GM19240 (cell line): ENCODE measurements at regions not wholly inside any gene's neighbourhood (a gene's known extent, or its start where the extent isn't known, plus 50 kb on each side); places are given as distances from the start of the nearest gene placed in this dataset.
"Not testable (repeated sequence)": the region's sequence is repeated elsewhere in the genome, so short reads cannot be mapped to it uniquely, and the experiment has no call there.

Experiments
- DNase-seq: peaks from one replicate; pipeline ENCODE4 v3.0.0; 2011; ENCODE audit warnings: low spot score; ENCODE audit not compliant: insufficient read length

DNA sequence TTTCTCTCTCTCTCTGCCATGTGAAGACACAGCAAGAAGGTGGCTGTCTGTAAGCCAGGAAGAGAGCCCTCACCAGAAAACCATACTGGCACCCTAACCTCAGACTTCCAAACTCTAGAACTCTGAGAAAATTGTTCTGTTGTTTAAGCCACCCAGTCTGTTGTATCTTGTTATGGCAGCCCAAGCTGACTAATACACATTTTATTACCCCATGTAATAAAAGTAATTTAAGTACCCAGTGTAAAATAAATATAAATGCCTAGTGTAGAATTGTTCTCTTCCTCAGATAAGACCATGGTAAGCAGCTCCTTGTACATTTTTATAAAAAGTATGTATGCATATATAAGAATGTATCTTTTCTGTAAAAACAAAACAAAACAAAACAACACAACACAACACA lies 119.7 kb downstream of the DTL start:
- no peak for DNase-seq

DNA sequence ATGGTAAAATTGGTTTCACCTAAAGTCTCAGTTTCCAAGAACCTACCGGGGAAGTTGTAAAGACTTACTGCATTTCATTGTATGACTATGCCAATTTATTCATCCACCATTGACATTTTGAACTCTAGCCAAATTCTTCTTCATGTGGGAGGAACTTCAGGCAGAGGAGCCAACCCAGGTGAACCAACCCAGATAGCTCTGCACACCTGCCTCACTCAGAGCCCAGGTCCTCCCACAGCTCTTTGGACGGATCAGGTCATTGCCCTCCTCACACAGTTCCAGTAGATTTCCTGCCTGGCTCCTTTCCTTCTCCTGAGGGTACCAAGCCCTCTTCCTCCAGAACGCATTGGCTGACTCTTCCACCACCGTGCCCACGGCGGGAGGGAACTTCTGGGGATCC lies 121.7 kb downstream of the DTL start:
- no peak for DNase-seq

DNA sequence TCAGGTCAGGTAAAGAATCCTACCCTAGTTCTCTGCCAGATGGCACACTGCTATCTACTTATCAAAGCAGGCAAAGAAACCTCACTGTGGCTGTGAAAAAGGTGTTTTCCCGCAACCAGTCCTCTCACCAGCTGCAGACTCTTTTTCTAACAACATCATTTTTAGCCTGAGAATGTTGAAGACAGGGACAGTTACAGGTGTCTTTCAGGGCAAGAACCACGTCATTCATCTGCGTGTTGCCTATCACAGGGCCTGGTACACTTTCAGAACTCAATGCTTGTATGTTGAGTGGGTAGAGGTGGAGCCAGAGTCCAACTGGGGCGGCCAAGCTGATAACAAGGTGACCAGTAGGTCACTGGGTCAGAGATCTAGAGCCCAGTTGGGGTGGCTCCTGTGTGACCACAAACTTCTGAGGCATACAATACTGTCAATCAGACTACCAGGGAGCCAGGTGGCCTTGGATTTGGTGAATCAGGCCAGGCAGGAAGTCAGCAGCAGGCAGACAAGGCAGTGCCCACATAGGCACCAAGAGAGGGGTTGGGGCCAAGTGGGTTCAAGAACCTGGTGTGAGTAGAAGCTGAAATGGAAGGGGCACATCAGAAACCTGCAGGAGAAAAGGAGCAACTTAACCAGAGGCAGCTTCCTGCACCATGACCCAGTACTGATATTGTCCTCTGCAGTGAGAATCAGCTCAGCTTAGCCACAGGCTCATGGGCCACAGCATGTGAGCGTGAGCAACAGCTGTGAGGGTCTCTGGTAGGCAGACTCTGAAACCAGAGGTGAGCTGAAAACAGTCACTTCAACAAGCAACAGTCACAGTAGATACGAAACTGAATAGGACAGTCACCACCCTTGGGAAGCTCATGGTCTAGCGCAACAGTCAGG lies 123.6 kb downstream of the DTL start:
- DNase-seq: no peak

DNA sequence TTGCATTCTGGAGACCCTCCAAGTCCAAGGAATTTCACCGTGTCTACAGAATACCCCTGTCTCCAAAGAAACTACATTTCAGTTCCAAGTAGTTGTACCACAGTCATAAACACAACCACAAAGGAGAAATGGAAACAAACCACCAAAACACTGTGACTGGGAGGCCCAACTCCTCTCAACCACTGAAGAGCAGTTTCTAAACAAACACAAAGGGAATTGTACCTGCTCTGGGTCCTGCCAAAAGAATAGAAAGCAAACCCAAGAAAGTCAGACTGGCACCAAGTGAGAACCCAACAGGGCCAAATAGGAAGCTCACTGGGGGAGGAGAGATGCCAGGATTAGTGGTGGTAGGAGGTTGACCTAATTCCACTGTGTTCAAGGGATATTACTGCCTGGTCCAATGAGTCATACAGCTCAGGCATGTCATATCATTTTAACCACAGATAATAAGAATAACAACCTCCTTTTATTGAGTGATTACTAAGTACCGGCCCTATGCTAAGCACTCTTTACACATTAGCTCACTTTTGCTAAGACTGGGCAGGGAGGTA lies 123.9 kb upstream of the PPP2R5A start:
- DNase-seq: no peak

DNA sequence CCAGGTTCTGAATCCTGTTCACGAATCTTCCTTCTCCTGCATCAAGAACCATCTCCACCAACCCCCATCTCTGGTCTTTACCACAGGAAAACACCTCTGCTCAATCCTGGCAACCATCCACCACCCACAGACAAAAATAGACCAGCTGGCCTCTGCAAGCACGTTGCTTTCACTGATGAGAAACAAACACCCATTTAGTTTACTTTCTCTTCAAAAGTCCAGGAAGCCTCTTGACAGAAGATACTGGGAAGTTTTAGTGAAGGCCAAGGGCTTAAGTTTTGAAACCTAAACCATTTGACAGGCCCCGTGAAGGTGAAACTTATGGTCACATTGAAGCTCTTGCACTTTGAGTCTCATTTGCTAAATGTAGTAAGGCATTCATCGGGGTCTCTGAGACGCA lies 122.6 kb upstream of the PPP2R5A start:
- no peak for DNase-seq

DNA sequence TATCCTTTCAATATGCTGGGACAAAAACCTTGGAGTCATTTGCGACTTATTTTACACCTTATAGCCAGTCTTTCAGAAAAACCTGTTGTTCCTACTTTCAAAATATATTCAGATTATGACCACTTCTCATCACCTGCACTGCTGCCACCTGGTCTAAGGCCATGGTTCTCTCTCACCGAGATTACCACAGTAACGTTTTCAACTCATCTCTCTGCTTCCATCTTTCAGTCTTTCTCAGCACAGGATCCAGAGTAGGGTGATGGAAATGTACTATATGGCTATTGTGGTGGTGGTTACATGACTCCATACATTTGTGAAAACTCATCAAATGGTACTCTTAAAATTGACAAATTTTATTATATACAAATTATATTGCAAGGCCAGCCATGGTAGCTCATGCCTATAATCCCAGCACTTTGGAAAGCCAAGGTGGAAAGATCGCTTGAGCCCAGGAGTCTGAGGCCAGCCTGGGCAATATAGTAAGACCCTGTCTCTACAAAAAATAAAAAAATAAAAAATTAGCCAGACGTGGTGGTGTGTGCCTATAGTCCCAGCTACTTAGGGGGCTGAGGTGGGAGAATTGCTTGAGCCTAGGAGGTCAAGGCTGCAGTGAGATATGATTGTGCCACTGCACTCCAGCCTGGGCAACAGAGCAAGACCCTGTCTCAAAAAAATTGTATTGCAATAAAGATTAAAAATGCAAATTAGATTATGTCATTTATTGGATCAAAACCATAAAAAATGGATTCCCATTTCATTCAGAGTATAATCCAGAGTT lies 120.9 kb upstream of the PPP2R5A start:
- no peak for DNase-seq

DNA sequence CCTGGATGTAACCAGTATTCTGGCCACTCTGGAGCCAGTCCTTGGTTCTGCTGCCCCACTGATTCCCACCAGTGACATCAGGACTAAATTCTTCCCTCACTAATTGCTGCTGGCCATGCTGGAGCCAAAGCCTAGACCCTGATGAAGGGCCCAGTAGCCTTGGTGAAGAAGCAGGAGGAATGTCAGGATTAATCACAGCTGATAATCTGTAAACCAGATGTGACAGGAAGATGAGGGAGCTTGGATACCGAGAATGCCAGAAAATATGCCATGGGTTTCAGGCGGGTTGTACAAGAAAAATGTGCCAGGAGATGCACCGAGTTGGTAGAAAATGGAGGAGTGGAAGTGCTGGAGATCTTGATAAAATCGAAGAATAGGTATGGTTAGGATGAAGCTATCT lies 119.0 kb upstream of the PPP2R5A start:
- DNase-seq: no peak

DNA sequence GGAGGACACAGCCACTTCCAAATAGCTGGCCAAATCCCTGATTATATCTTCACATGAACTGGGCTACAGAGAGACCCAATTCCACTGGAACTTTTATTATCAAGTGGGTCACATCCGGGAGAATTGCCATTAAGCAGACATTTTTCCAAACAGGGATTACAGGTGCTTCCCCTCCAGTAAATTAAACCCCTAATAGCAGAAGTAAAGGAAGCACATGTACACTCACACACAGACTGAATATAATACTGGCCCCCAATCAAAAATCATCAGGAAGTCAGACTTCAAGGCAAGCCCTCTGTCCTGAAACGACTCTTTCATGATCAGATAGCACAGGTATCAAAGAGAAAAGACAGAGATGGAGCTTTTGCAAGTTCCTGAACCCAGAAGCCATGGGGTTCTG lies 118.6 kb upstream of the PPP2R5A start:
- DNase-seq: no peak

DNA sequence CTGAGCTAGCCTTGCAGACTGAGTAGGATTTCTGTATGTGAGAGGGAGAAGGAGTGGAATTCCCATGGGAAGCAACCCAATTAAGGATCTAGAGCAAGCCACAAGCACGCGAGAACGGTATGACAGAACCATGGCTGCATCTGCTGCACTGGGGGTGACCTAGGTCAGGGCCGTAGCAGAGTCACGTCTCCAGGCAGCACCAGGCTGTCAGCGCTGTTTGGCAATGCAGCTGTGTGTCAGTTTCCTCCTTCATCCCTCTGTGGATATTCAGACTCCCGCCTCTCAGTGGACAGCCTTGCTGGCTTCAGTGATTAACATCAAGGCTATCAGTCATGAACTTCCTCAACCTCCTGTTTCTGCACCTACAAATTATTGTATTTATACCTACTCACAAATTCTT lies 118.1 kb upstream of the PPP2R5A start:
- DNase-seq: no peak

DNA sequence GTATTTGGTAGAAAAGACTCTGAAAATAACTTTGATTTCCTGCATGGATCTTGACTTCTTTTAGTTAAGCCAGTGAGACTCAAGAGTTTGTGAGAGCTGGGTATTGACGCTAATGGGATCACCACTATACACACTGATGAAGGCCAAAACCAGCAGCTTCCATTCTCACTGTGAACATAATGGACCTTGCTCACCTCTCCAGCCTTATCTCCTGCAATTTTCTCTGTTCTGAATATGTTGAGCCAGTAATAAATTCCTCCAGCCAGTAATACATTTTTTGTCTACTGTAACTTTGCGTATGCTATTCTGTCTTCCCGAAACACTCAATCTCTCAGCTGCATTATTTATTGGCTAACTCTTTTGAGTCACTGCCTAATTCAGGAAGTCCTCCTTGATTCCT lies 111.6 kb upstream of the PPP2R5A start:
- no peak for DNase-seq

DNA sequence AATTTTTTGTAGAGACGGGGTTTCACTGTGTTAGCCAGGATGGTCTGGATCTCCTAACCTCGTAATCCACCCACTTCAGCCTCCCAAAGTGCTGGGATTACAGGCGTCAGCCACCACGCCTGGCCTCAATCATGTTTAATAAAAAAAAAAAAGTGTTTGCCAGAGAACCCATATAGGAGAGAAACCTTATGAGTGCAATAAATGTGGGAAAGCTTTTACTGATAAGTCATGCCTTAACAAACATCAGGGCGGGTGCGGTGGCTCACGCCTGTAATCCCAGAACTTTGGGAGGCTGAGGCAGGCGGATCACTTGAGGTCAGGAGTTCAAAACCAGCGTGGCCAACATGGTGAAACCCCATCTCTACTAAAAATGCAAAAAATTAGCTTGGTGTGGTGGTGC lies 110.9 kb upstream of the PPP2R5A start:
- not testable (repeated sequence) for DNase-seq

DNA sequence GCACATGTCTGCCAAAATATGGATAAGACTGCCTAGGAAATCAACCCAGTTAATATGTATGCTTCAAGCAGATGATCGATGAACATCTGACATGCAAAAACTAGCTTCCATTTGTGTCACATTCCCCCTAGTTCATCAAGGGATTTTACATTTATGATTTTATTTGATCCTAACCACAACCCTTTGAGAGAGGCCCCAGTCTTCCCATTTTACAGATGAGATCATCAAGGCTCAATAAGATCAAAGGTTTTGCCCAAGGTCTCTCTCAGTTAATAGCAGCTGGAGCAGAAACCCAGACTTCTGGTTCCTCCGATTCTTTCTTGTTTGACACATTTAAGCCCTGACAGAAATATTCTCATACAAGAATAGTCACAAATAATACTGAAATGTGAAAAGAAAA lies 107.7 kb upstream of the PPP2R5A start:
- DNase-seq: no peak

DNA sequence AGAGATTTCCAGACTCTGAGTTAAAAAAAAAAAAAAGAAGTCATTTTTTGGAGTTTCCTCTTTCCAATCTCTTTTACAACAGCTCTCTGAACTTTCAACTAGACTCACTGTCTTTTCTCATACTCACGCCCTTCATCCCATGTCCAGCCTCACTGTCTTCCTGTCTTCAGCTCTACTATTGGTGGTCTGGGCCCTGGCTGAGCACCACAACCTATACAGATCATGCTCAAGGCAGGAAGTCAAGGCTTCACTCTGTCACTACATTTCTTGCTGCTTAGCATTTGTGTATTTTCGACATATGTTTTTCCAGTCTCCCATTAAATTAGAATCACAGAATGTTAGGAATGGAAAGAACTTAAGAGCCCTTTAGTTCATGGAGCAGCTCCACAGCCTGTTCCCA lies 106.4 kb upstream of the PPP2R5A start:
- no peak for DNase-seq

DNA sequence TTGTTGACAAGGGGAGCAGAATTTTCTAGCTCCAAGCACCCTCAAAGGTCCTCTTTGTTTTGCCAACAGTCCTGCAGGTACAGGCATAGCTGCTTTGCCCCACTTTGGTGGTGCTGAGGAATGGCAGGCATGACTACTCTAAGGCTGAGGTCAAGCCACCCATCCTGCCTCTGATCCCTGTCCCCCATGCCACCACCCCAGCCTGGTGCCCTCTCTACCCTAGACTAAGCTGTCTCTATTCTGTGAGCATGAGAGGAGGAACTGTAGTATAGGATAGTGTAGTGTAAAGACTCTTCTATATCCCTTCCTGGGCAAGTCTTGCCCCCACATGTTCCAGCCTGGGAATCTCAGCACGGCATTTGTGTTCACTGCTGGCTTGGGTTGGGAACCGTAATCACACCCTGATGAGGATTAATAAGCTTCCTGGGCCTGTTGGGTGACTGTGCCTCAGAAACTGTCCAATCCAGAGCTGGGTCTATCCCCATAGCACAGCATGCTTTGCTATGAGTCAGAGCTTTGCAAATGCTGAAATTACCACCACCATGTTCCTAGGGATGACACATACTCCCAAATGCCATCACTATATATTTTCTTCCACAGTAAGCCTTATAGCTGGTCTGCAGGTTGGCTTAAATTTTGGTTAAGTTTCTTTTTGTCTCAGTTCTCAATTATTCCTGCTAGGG lies 105.7 kb upstream of the PPP2R5A start:
- no peak for DNase-seq

DNA sequence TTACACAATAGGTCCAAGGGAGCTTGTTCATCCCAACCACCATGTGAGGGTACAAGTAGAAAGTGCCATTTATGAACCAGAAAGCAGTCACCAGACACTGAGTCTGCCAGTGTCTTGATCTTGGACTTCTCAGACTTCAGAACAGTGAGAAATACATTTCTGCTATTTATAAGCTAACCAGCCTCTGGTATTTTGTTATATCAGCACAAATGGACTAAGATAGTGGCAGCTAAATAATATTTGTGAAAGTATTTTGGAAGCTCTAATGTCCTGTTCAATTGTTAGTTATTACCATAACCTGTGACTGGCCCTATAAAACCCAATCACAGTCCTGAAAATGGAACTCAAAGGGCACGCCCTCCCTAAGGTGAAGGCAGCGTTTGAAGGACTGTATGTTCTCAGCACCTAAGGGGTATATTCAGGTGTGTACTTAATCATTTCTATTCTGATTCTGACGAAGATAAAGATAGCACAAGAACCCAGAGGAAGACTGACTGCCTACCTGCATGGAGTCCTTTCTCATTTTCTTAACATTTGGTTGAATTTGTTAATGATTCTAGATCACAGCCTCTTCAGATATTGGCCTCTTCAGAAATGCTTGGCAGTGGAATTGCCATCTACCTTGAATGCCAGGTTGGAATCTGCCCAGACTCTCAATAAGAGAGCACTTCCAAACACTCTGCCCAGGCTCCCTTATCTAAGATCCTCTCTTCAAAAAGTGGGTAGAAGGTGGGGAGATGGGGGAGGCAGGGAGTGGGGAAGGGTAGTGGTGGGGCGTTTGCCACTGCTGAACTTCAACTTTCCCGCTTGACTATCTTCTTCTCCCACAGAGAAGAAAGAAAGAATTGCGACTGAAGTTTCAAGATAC lies 104.0 kb upstream of the PPP2R5A start:
- DNase-seq: no peak

DNA sequence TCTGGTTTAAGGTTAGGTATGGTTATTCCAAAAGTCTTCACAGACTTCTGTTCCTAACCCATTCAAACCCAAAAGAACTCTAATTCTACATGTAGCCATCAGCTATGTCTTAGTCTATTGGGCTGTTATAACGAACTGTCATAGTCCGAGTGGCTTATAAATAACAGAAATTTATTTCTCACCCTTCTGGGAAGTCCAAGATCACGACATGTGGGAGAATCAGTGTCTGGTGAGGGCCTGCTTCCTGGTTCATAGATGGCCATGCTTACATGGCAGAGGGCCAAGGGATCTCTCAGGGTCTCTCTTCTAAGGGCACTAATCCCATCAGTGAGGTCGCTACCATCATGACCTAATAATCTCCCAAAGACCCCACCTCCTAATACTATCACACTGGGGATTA lies 103.0 kb upstream of the PPP2R5A start:
- DNase-seq: no peak

DNA sequence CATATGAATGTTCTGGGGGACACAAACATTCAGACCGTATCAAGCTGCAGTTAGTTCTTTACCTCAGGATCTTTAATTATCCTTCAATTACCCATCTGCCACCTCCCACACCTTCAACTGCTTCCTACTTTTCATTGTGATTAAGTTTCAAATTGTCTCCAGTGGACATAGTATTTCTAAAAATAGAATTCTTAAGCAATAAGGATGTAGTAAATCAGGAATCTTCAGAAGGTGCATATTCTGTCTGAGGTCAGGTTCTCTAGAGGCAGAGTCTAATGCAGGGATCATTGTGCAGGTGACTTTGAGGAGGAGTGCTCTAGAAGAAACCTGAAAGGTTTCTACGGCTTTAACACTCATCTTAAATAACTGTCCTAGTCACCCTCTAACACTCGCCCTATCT lies 102.6 kb upstream of the PPP2R5A start:
- DNase-seq: no peak

DNA sequence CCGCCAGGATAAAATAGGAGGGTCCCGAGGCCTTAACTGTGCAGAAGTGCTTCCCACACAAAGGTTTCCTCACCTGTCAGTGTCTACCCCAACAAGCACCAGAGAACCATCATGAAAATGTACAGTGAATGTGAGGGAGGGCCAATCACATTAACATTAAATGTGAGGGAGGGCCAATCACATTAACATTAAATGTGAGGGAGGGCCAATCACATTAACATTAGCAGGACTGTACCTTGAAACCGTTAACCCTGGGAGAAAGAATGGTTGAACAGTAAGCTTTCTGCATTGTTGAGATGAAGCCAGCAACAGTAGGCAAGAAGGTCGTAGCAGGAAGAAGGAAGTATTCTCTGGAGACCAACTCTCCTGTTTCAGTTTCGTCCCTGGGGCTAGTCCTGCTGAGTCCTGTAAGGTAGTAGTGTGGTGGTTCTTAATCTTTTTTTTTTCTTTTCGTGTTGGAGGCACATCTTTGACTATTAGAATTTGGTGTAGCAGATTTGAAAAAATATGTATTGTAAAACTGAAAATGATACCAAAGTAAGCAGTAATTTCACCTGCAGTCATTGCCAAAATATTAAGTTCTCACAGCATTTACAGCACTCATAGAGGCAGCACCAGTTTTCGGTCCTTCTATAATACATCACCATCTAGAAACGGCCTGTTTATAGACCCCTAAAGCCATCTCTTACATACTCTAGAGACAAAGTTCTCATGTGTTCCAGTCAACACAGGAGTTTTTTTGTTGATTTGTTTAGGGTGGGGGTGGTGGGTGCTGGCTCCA lies 98.6 kb upstream of the PPP2R5A start:
- peak; percentile 61 for DNase-seq

DNA sequence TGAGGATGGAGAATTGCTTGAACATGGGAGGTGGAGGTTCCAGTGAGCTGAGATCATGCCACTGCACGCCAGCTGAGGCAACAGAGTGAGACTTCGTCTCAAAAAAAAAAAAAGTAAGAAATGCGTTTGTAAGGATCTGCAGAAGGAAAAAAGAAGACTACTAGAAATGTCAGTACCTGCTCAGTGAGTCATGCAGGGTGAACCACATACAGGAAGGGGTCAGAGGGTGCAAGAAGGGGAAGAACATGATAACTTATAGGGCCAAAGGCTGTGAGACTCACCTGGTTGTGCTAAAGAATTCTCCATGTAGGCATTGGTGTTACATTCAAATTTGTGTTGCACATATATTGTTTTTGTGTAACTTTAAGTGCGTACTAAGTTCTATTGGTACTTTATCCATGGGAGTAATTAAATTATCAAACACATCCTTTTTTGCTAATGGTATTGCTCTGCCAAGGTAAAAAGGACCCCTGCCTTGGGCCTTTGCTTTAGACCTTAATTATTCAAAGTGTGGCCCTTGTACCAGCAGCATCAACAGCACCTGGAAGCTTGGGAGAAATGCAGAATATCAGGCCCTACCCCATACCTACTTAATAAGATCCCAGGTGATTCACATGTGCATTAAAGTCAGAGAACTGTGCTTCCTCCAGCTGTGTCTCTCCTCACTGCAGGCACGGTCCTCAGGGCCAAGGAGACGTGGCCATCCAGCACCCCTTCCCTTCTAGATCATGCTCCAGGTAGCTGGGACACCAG lies 96.4 kb upstream of the PPP2R5A start:
- no peak for DNase-seq
